Choroid plexus epithelial cell (primary cell): ENCODE measurements at regions not wholly inside any gene's neighbourhood (a gene's known extent, or its start where the extent isn't known, plus 50 kb on each side); places are given as distances from the start of the nearest gene placed in this dataset.

Experiments used
- DNase-seq: peaks from one replicate; pipeline ENCODE4 v3.0.0-alpha.2; 2010; ENCODE audit warnings: low read depth
- H3K4me3 ChIP-seq: 2 replicates; pipeline ENCODE4 v1.5.1; 2011; ENCODE audit warnings: low read depth, mild to moderate bottlenecking, control low read depth, low read length, moderate library complexity
- CTCF ChIP-seq: conservative IDR thresholded peaks from 2 replicates; pipeline ENCODE4 v1.5.1; 2011; ENCODE audit warnings: low read depth, mild to moderate bottlenecking, control low read depth, inconsistent platforms, low read length, moderate library complexity

GRCh38 chr3:69435274-69436265 lies 49.7 kb upstream of the FRMD4B start:
- H3K4me3 ChIP-seq: no peak overlapping the region
- DNase-seq: no peak
- TF ChIP-seq CTCF: no peak
